GM19438 (cell line): ENCODE measurements at regions not wholly inside any gene's neighbourhood (a gene's known extent, or its start where the extent isn't known, plus 50 kb on each side); places are given as distances from the start of the nearest gene placed in this dataset.

Experiments
- ATAC-seq: cut with Tn5 transposase; IDR thresholded peaks from one replicate; pipeline ENCODE4 v1.9.1; 2021; ENCODE audit warnings: low read depth; ENCODE audit not compliant: unreplicated experiment

DNA sequence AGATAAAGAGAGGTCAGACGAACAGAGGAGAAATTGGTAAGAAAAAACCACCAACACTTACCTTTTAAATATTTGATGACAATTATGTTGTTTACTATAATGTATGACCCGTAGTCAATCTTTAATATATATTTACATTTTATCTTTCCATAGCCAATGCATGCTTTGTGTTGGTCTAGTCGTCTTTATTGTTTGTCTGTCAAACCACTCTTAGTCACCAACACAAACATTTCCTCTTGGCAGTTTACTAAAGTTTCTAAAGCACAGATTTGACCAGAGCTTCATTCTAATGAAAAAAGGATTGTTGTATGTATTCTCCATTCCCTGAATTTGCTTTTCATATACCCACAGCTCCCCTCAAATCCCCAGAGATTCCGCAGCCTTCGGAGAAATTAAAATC is 784.7 kb upstream of the PIK3C3 start:
- no peak for ATAC-seq

- no peak for ATAC-seq
These were observed 789.4 kb upstream of the PIK3C3 start for GRCh38 chr18:41165625-41166024.

DNA sequence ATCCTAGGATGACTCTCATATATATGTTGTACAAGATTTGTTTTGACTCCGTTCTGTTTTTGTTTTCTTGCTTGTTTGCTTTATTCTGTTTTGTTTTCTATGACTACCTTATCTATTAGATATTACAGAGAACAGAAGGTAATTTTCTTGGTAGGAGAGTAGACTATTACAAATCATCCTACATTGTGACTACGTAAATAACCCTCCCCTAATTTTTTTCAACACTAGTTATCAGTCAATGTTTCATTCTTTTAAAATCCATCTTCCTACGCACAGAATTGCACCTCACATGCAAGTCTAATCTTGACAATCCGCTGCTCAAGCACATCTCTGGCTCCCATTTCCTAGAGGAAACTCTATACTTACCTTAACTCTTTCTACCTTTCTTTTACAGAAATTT is 792.3 kb upstream of the PIK3C3 start:
- no peak for ATAC-seq

DNA sequence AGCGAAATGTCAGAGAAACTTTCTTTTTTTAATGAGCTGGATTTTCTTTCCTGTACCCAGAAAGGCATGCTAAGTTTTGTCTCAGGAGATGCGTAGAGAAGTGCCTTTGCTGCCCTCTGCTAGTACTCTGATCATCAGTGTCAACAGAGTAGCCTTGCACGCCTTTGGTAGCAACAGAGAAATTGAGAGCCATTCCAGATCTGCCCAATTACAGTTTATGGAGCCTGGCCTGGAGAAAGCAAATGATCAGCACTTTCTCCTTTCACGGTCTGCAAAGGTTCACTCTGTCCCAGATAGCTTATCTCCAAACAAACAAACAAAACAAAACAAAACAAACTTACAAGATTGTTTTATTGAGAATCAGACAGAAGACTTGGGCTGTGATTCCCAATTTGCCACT is 792.8 kb upstream of the PIK3C3 start:
- ATAC-seq, result no peak

GRCh38 chr18:41155910-41156851 is 798.9 kb upstream of the PIK3C3 start:
- no peak for ATAC-seq

DNA sequence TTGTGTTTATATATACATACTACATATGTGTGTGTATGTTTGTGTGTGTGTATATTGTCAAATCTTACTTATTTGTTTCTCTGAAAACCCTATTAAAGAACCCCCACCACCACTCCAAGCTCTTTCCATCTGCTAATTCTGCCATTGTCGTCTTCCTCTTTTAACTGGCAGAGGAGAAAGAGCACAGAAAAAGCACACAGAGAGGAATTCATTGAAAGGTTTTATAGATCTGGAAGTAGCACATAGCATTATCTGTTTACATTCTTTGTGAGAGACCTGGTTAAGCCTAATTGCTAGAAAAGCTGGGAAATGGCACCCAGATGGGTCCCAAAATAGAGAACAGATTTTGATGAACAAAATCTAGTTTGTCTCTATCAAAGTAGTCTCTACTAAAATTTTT is 800.0 kb upstream of the PIK3C3 start:
- ATAC-seq, result no peak

DNA sequence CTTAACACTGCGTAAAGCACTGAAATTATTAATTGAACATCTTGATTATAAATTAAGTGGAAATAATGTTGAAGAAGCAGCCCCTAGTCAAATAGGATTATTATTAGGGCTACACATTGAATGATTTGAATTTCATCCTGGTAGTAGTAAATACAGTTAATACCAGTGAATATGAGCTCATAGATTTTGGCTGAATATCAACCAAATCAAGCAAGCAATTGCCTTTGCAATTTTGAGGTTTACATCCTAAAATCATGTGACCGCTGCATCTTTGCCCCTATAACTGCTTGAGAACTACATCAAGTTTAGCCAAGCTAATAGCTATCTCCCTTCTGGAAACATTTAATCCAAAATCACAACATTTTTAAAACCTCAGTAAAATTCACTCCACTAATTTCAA is 801.2 kb upstream of the PIK3C3 start:
- no peak for ATAC-seq

GRCh38 chr18:41150316-41150715 is 804.7 kb upstream of the PIK3C3 start:
- ATAC-seq, result no peak

- no peak for ATAC-seq
These were observed 808.7 kb upstream of the PIK3C3 start for GRCh38 chr18:41146301-41146700.

DNA sequence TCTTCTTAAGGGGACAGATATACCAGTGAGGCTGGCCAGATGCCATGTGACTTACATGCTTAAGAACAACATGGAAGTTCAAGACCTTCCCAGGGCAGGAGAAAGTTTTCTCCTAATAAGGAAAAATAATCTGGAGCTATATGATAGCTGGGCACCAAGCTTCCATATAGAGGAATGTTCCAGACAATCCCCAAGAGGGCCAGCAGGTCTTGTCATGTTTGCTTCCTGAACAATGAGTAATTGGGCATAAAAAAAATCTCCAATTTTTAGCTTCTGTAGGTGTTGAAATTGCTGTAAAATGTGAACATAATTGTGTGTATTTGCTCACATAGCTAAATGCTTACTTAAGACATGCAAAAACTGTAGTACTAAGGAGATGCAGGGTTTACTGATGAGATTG is 809.5 kb upstream of the PIK3C3 start:
- ATAC-seq, result no peak

DNA sequence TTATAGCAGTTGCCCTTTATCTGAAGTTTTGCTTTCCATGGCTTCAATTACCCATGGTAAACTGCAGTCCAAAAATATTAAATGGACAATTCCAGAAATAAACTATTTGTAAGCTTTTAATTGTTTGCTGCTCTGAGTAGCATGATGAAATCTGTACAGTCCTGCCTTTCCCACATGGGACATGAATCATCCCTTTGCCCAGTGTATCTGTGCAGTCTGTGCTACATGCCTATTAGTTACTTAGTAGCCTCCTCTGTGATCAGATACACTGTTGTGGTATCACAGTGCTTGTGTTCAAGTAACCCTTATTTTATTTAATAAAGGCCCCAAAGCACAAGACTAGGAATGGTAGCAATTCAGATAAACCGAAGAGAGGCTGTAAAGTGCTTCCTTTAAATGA is 810.6 kb upstream of the PIK3C3 start:
- no peak for ATAC-seq

- no peak for ATAC-seq
These were observed 814.5 kb upstream of the PIK3C3 start for GRCh38 chr18:41140506-41140905.

GRCh38 chr18:41135146-41135545 is 819.9 kb upstream of the PIK3C3 start:
- no peak for ATAC-seq

GRCh38 chr18:41134426-41134825 is 820.6 kb upstream of the PIK3C3 start:
- ATAC-seq, result no peak

GRCh38 chr18:41131050-41131449 is 824.0 kb upstream of the PIK3C3 start:
- no peak for ATAC-seq

GRCh38 chr18:41128545-41128944 is 826.5 kb upstream of the PIK3C3 start:
- no peak for ATAC-seq

- ATAC-seq, result no peak
These were observed 826.9 kb upstream of the PIK3C3 start for GRCh38 chr18:41128126-41128525.

- no peak for ATAC-seq
These were observed 828.3 kb upstream of the PIK3C3 start for GRCh38 chr18:41126541-41127235.

DNA sequence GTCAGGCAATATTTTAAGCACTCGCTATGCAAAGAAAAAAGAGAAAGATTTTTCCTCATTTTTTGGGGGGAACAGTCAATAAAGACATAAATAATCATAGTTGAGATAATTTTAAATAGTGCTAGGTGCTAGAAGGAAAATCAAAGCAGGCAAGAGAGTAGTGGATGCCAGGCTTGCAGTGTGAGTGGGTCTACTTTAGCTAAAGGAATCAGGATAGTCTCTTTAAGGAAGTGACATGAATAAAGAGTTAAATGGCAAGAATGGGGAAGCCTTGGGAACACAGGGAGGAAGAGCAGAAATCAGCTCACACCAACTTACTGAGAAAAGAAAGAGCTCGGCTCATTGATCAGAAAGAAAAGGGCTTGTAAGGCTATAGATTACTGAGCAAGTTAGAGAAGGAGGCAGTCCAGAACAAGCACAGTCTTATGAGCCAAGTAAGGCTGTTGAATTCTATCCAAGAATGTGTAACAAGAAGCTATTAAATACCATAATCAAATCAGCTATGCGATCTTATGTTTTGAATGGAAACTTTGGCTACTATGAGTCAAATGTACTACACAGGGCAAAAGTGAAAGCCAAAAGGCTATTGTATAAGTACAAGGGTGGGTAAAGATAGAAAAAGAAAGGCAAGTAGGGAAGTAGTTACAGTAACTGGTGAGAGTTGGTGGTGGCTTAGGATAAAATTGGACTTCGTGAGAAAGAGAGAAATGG is 833.8 kb upstream of the PIK3C3 start:
- ATAC-seq, result no peak

DNA sequence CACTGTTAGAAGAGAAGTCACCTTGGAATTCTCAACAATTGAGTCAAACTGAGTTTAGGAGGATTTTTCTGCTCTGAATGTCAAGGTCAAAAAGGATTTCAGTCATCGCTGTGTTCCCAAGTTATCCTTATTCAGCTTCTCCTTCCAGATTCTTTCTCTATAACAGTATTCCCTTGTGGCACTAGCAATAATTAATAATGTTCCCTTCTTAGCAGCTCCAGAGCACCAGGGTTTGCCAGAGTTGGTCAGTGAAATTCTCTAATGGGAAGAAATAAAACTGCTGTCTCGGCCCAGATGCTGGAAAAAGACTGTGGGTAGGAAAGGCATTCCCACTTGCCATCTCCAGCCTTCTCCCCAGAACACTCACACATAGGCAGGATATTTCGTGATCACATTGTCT is 836.0 kb upstream of the PIK3C3 start:
- ATAC-seq, result no peak

GRCh38 chr18:41113885-41114482 is 841.0 kb upstream of the PIK3C3 start:
- ATAC-seq, result no peak
